ENCODE measurements at regions not wholly inside any gene's neighbourhood (a gene's known extent, or its start where the extent isn't known, plus 50 kb on each side); places are given as distances from the start of the nearest gene placed in this dataset.

- Mint-ChIP-seq H3K4me1 (ENCODE audit: low read depth) (no peaks in the 10 kb centered on the region), H3K36me3 (ENCODE audit: low read depth) (no peaks in the 10 kb centered on the region), H3K27me3 (peaks cover 16% of the 10 kb centered on the region), H3K4me3 (no peak overlapping the region), H3K9me3 (no peaks in the 10 kb centered on the region), H3K27ac (no peak overlapping the region)
- DNase-seq = no peak
- POLR2A ChIA-PET = no interaction called here
- Histone ChIP-seq H3K36me3 (ENCODE audit: insufficient read depth, low read length) (no peaks in the 10 kb centered on the region), H3K27me3 (ENCODE audit: control insufficient read depth in 1 of 2, insufficient read depth in 2 of 2, low read length in 2 of 2) (peaks cover 0 to 4% of the 10 kb centered on the region in 2 experiments), H3K4me3 (ENCODE audit: low read length) (no peak overlapping the region), H3K27ac (ENCODE audit: low read depth in 1 of 2, low read length in 2 of 2) (no peak overlapping the region), H3K4me1 (ENCODE audit: insufficient read depth, low read length) (no peaks in the 10 kb centered on the region), H3K9me3 (ENCODE audit: control insufficient read depth in 1 of 2, insufficient read depth in 1 of 2, low read length in 2 of 2) (peaks cover 0 to 3% of the 10 kb centered on the region in 2 experiments)
- intact Hi-C loops (cut with DNase I, micrococcal nuclease) = no loop called here
- ATAC-seq (ENCODE audit: poor library complexity) = no peak
- TF ChIP-seq, protein P1, sequence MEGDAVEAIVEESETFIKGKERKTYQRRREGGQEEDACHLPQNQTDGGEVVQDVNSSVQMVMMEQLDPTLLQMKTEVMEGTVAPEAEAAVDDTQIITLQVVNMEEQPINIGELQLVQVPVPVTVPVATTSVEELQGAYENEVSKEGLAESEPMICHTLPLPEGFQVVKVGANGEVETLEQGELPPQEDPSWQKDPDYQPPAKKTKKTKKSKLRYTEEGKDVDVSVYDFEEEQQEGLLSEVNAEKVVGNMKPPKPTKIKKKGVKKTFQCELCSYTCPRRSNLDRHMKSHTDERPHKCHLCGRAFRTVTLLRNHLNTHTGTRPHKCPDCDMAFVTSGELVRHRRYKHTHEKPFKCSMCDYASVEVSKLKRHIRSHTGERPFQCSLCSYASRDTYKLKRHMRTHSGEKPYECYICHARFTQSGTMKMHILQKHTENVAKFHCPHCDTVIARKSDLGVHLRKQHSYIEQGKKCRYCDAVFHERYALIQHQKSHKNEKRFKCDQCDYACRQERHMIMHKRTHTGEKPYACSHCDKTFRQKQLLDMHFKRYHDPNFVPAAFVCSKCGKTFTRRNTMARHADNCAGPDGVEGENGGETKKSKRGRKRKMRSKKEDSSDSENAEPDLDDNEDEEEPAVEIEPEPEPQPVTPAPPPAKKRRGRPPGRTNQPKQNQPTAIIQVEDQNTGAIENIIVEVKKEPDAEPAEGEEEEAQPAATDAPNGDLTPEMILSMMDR (IDR thresholded peaks at IDR 0.05) = no peak
- CTCF ChIA-PET = no interaction called here
These were observed 189.5 kb downstream of the MTCL1 start for GRCh38 chr18:8894823-8895222.

GRCh38 chr18:8895341-8895740 is 190.0 kb downstream of the MTCL1 start:
- Histone ChIP-seq H3K36me3 (ENCODE audit: insufficient read depth, low read length) (no peaks in the 10 kb centered on the region), H3K27me3 (ENCODE audit: control insufficient read depth in 1 of 2, insufficient read depth in 2 of 2, low read length in 2 of 2) (peaks cover under 1 to 4% of the 10 kb centered on the region in 2 experiments), H3K9me3 (ENCODE audit: control insufficient read depth in 1 of 2, insufficient read depth in 1 of 2, low read length in 2 of 2) (peaks cover 0 to 3% of the 10 kb centered on the region in 2 experiments), H3K4me1 (ENCODE audit: insufficient read depth, low read length) (no peaks in the 10 kb centered on the region), H3K4me3 (ENCODE audit: low read length) (no peak overlapping the region), H3K27ac (ENCODE audit: low read depth in 1 of 2, low read length in 2 of 2) (no peak overlapping the region)
- no peak for DNase-seq
- TF ChIP-seq, protein P1 (IDR thresholded peaks at IDR 0.05) = no peak
- Mint-ChIP-seq H3K27ac (no peak overlapping the region), H3K4me1 (ENCODE audit: low read depth) (no peaks in the 10 kb centered on the region), H3K9me3 (no peaks in the 10 kb centered on the region), H3K4me3 (no peak overlapping the region), H3K27me3 (peaks cover 16% of the 10 kb centered on the region), H3K36me3 (ENCODE audit: low read depth) (no peaks in the 10 kb centered on the region)
- ATAC-seq (ENCODE audit: poor library complexity) = no peak
- intact Hi-C loops (cut with DNase I, micrococcal nuclease) = no loop called here
- ChIA-PET POLR2A (no interaction called here), CTCF (no interaction called here)

DNA sequence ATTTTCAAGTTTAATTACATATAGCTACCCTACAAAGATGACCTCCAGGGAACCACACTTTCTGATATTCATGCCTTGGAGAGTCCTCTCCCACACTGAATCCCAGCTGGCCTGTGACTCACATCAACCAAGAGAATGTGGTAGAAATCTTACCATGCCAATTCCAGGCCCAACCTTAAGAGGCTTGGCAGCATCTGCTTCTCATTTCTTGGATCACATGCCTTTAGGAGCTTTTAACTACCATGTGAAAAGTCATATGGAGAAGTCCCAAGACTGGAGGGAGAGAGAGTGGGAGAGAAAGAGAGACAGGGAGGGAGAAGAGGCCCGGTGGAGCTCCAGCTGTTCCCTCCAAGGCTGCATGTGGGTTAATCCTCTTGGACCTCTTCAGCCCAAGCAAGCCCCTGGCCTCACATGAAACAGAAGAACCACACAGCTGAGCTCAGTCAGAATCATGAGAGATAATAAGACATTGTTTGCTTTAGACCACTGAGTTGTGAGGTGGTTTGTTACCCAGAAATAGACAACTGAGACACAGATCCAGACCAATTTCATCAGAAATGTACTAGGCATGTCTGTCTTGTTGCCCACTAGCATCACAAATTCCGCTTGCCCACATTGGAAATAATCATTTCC is 190.7 kb downstream of the MTCL1 start:
- H3K4me1 ChIP-seq (ENCODE audit: insufficient read depth, low read length) = no peaks in the 10 kb centered on the region
- no peak overlapping the region for H3K4me3 ChIP-seq (ENCODE audit: low read length)
- Mint-ChIP-seq H3K27me3 (peaks cover 13% of the 10 kb centered on the region), H3K27ac (no peak overlapping the region), H3K36me3 (ENCODE audit: low read depth) (no peaks in the 10 kb centered on the region), H3K4me1 (ENCODE audit: low read depth) (no peaks in the 10 kb centered on the region), H3K4me3 (no peak overlapping the region), H3K9me3 (no peaks in the 10 kb centered on the region)
- no peaks in the 10 kb centered on the region for H3K36me3 ChIP-seq (ENCODE audit: insufficient read depth, low read length)
- POLR2A ChIA-PET = no interaction called here
- TF ChIP-seq, protein P1 (IDR thresholded peaks at IDR 0.05) = no peak
- no peak for DNase-seq
- CTCF ChIA-PET = no interaction called here
- ATAC-seq (ENCODE audit: poor library complexity) = no peak
- intact Hi-C loops (cut with DNase I, micrococcal nuclease) = no loop called here
- H3K27me3 ChIP-seq (ENCODE audit: control insufficient read depth in 1 of 2, insufficient read depth in 2 of 2, low read length in 2 of 2) = peaks cover 3 to 8% of the 10 kb centered on the region in 2 experiments
- H3K27ac ChIP-seq (ENCODE audit: low read depth in 1 of 2, low read length in 2 of 2) = no peak overlapping the region
- peaks cover 0 to 3% of the 10 kb centered on the region in 2 experiments for H3K9me3 ChIP-seq (ENCODE audit: control insufficient read depth in 1 of 2, insufficient read depth in 1 of 2, low read length in 2 of 2)
